ENCODE measurements at regions not wholly inside any gene's neighbourhood (a gene's known extent, or its start where the extent isn't known, plus 50 kb on each side); places are given as distances from the start of the nearest gene placed in this dataset.
"Not testable (repeated sequence)": the region's sequence is repeated elsewhere in the genome, so short reads cannot be mapped to it uniquely, and the experiment has no call there.

DNA sequence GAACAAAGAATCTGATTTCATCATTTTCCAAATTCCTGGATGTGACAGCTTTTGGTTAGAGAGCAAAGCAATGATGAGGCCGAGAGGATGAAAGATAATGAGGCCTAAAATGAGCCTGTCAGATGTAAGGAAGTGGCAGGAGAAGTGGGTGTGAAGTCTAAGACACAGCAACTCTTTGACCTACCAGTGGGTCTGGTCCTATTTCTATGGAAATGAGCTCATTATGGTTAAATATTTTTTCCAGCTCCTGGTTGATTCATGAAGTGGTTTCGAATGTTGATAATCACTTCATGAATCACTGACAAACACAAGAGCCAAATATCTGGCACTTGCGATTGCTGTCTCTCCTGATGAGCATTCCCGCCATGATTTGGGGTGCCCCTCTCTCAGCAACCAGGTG is 273.3 kb upstream of the CDH5 start:
- DNase-seq = no peak
- TF ChIP-seq POLR2A (IDR thresholded peaks at IDR 0.05) = no peak
- TF ChIP-seq, protein P1, sequence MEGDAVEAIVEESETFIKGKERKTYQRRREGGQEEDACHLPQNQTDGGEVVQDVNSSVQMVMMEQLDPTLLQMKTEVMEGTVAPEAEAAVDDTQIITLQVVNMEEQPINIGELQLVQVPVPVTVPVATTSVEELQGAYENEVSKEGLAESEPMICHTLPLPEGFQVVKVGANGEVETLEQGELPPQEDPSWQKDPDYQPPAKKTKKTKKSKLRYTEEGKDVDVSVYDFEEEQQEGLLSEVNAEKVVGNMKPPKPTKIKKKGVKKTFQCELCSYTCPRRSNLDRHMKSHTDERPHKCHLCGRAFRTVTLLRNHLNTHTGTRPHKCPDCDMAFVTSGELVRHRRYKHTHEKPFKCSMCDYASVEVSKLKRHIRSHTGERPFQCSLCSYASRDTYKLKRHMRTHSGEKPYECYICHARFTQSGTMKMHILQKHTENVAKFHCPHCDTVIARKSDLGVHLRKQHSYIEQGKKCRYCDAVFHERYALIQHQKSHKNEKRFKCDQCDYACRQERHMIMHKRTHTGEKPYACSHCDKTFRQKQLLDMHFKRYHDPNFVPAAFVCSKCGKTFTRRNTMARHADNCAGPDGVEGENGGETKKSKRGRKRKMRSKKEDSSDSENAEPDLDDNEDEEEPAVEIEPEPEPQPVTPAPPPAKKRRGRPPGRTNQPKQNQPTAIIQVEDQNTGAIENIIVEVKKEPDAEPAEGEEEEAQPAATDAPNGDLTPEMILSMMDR (IDR thresholded peaks at IDR 0.05) = no peak
- no peaks in the 10 kb centered on the region for H3K36me3 ChIP-seq
- WGBS, 2 donors = 88 to 93% methylated on average over 4 of the region's 4 CpGs
- no peak overlapping the region for H3K27ac ChIP-seq
- no peak overlapping the region for H3K4me3 ChIP-seq (replicated peaks in 1 of 3)
- no peaks in the 10 kb centered on the region for H3K4me1 ChIP-seq
- H3K27me3 ChIP-seq = no peaks in the 10 kb centered on the region
- intact Hi-C loops (cut with DNase I) = no loop called here
- no peaks in the 10 kb centered on the region for H3K9me3 ChIP-seq

GRCh38 chr16:66091471-66091891 is 275.0 kb upstream of the CDH5 start:
- no peaks in the 10 kb centered on the region for H3K36me3 ChIP-seq
- H3K4me3 ChIP-seq (replicated peaks in 1 of 3) = no peak overlapping the region
- no peaks in the 10 kb centered on the region for H3K4me1 ChIP-seq
- TF ChIP-seq, protein P1 (IDR thresholded peaks at IDR 0.05) = no peak
- TF ChIP-seq POLR2A (IDR thresholded peaks at IDR 0.05) = no peak
- DNase-seq = no peak
- H3K27ac ChIP-seq = no peak overlapping the region
- no peaks in the 10 kb centered on the region for H3K27me3 ChIP-seq
- intact Hi-C loops (cut with DNase I) = no loop called here
- H3K9me3 ChIP-seq = no peaks in the 10 kb centered on the region

DNA sequence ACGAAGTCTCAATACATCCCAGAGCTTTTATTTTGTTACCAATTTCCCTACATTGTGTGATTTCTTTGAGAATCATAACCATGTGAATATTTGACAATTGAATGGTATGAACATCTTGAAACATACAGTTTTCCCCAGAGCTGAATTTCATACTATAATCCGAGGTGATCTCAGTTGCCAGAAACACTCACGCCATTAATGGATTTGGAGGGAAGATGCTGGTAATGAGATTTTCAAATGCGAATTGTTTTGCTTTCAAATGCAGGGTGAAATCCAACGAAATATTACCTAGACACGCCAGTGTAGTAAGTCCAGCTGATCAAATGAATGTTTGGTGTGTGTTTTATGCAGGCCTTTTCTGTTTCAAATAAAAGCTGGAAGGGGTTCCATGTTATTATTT is 277.8 kb upstream of the CDH5 start:
- no peaks in the 10 kb centered on the region for H3K27me3 ChIP-seq
- no peaks in the 10 kb centered on the region for H3K4me1 ChIP-seq
- TF ChIP-seq, protein P1 (IDR thresholded peaks at IDR 0.05) = no peak
- no peak for TF ChIP-seq POLR2A (IDR thresholded peaks at IDR 0.05)
- 90 to 94% methylated on average over 6 of the region's 6 CpGs for WGBS, 2 donors
- intact Hi-C loops (cut with DNase I) = no loop called here
- H3K9me3 ChIP-seq = no peaks in the 10 kb centered on the region
- no peak for DNase-seq
- H3K36me3 ChIP-seq = no peaks in the 10 kb centered on the region
- no peak overlapping the region for H3K4me3 ChIP-seq (replicated peaks in 1 of 3)
- no peak overlapping the region for H3K27ac ChIP-seq

GRCh38 chr16:66087308-66087707 is 279.2 kb upstream of the CDH5 start:
- intact Hi-C loops (cut with DNase I) = no loop called here
- H3K4me1 ChIP-seq = no peaks in the 10 kb centered on the region
- TF ChIP-seq POLR2A (IDR thresholded peaks at IDR 0.05) = no peak
- TF ChIP-seq, protein P1 (IDR thresholded peaks at IDR 0.05) = no peak
- no peak for DNase-seq
- H3K4me3 ChIP-seq (replicated peaks in 1 of 3) = no peak overlapping the region
- no peaks in the 10 kb centered on the region for H3K9me3 ChIP-seq
- H3K27me3 ChIP-seq = no peaks in the 10 kb centered on the region
- no peak overlapping the region for H3K27ac ChIP-seq
- no peaks in the 10 kb centered on the region for H3K36me3 ChIP-seq

GRCh38 chr16:66085651-66086050 is 280.8 kb upstream of the CDH5 start:
- no peaks in the 10 kb centered on the region for H3K4me1 ChIP-seq
- DNase-seq = no peak
- WGBS, 2 donors = 88 to 93% methylated on average over 5 of the region's 5 CpGs
- no peak overlapping the region for H3K27ac ChIP-seq
- H3K27me3 ChIP-seq = no peaks in the 10 kb centered on the region
- TF ChIP-seq POLR2A (IDR thresholded peaks at IDR 0.05) = no peak
- TF ChIP-seq, protein P1 (IDR thresholded peaks at IDR 0.05) = no peak
- H3K36me3 ChIP-seq = no peaks in the 10 kb centered on the region
- H3K9me3 ChIP-seq = no peaks in the 10 kb centered on the region
- intact Hi-C loops (cut with DNase I) = no loop called here
- H3K4me3 ChIP-seq (replicated peaks in 1 of 3) = no peak overlapping the region

- H3K9me3 ChIP-seq; DNase-seq; H3K4me1 ChIP-seq; H3K4me3 ChIP-seq (replicated peaks in 1 of 3); H3K36me3 ChIP-seq; H3K27me3 ChIP-seq; H3K27ac ChIP-seq; intact Hi-C loops (cut with DNase I): not testable (repeated sequence)
- WGBS, 2 donors = 93 to 95% methylated on average over 2 of the region's 2 CpGs
Measured at GRCh38 chr16:66084731-66085130, 281.8 kb upstream of the CDH5 start.
